Upper lobe of left lung (tissue), 4 donors: ENCODE measurements at regions not wholly inside any gene's neighbourhood (a gene's known extent, or its start where the extent isn't known, plus 50 kb on each side); places are given as distances from the start of the nearest gene placed in this dataset.

Experiments
- EP300 ChIP-seq, 4 donors: sonication (generic); formaldehyde crosslinking; IDR thresholded peaks; one replicate each; pipeline ENCODE4 v1.5.1; 2017; ENCODE audit warnings: antibody characterized with exemption in 4 of 4, control low read depth in 2 of 4
- POLR2A ChIP-seq, 4 donors: fragments of 450-650 bp; IDR thresholded peaks; one replicate each; pipeline ENCODE4 v1.5.1; 2016 to 2017; ENCODE audit warnings: antibody characterized with exemption in 4 of 4, mild to moderate bottlenecking in 2 of 4
- POLR2AphosphoS5 ChIP-seq, 2 donors: sonication (generic); formaldehyde crosslinking; IDR thresholded peaks; one replicate each; pipeline ENCODE4 v1.5.1; 2017; ENCODE audit warnings: antibody characterized with exemption in 2 of 2
- TF ChIP-seq, protein P1 (sequence below), 6 experiments: fragments of 450-650 bp in 4 of 6; fragments of 200-600 bp in 2 of 6; sonication (generic) in 2 of 6; IDR thresholded peaks; one replicate each; pipeline ENCODE4 v1.5.1; 2016 to 2019; ENCODE audit warnings: antibody characterized with exemption in 6 of 6

DNA sequence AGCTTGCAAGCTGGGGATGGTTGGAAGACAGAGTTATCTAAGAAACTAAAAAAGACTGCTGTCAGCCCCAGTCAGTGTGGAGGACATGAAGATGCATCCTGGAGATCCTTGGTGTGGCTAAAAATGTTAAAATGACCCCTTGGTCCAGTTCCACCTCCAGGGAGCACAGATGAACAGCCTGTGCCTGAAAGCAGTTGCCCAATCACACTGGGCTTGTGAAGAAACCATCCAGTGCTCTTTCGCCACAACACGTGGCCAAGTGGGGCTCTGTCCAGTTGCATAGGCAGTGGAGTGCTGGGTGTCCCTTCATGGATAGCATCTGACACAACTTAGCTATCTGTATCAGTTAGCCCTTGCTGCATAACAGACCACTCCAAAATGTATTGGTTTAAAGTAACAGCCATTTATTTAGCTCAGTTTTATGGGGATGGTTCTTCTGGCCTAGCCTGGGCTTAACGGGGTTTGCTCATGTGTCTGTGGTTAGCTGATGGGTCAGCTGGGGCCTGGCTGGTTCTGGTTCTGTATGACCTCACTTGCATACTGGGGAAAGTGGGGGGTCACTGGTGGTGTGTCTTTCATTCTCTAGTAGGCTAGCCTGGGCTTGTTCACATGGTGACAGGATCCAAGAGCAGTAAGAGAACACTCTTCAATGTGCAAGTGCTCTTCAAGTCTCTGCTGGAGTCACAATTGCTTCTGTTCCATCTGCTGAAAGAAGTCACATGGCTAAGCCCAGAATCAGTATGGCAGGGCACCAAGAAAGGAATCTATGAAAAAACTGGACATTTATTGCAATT lies 226.2 kb downstream of the PDCD6IP start:
- TF ChIP-seq POLR2A (IDR thresholded peaks at IDR 0.05) (no peak), EP300 (IDR thresholded peaks at IDR 0.05) (no peak), POLR2AphosphoS5 (IDR thresholded peaks at IDR 0.05) (no peak)
- TF ChIP-seq, protein P1, sequence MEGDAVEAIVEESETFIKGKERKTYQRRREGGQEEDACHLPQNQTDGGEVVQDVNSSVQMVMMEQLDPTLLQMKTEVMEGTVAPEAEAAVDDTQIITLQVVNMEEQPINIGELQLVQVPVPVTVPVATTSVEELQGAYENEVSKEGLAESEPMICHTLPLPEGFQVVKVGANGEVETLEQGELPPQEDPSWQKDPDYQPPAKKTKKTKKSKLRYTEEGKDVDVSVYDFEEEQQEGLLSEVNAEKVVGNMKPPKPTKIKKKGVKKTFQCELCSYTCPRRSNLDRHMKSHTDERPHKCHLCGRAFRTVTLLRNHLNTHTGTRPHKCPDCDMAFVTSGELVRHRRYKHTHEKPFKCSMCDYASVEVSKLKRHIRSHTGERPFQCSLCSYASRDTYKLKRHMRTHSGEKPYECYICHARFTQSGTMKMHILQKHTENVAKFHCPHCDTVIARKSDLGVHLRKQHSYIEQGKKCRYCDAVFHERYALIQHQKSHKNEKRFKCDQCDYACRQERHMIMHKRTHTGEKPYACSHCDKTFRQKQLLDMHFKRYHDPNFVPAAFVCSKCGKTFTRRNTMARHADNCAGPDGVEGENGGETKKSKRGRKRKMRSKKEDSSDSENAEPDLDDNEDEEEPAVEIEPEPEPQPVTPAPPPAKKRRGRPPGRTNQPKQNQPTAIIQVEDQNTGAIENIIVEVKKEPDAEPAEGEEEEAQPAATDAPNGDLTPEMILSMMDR (IDR thresholded peaks at IDR 0.05) = no peak
